HCT116 (cell line): ENCODE measurements at regions not wholly inside any gene's neighbourhood (a gene's known extent, or its start where the extent isn't known, plus 50 kb on each side); places are given as distances from the start of the nearest gene placed in this dataset.

ENCODE experiments used
- ATAC-seq: fragments of 200-7000 bp; cut with Tn5 transposase; 2 replicates; pipeline ENCODE4 v1.9.1; 2020; ENCODE audit warnings: mild to moderate bottlenecking, moderate library complexity
- BruUV-seq: library from RNA; stranded (reverse); fragments of 400-500 nt; replicated peaks from 2 replicates; lab custom pipeline; 2021; lab: Mats Ljungman, UMichigan
- CTCF ChIA-PET: fragments of 300-600 bp; sonication (Branson Sonifier 250); formaldehyde crosslinking; loops from one replicate; lab custom pipeline; 2021; ENCODE audit warnings: antibody characterized with exemption; lab: Charles Lee
- POLR2A ChIA-PET: fragments of 300-600, 350-600 bp; sonication (Branson Sonifier 250); formaldehyde crosslinking; loops from one replicate; lab custom pipeline; 2021; ENCODE audit warnings: antibody characterized with exemption; lab: Charles Lee
- RAD21 ChIA-PET, 2 experiments: fragments of 300-600 bp; sonication (Branson Sonifier 250); formaldehyde crosslinking; loops; one replicate each; lab custom pipeline; 2023; ENCODE audit warnings: low total read pairs in 2 of 2; ENCODE audit not compliant: uncharacterized antibody in 2 of 2, unreplicated experiment in 2 of 2, low non-redundant PET in 1 of 2; lab: Charles Lee
- DNase-seq: peaks from one replicate; pipeline ENCODE4 v3.0.0-alpha.2; 2010; ENCODE audit warnings: low read depth, low spot score
- H2AFZ ChIP-seq: fragments of 200-600 bp; shearing (Covaris generic), sonication (generic); 2 replicates; pipeline ENCODE4 v1.6.1; 2017; ENCODE audit warnings: low read depth, mixed run types, mixed read lengths, antibody characterized with exemption, low read length; ENCODE audit not compliant: poor library complexity, severe bottlenecking
- H3K27ac ChIP-seq: 2 replicates; pipeline ENCODE4 v1.5.1; 2012; ENCODE audit warnings: low read depth, low read length
- H3K27me3 ChIP-seq: fragments of 200-600 bp; sonication (generic); 2 replicates; pipeline ENCODE4 v1.6.1; 2016; ENCODE audit warnings: mixed run types, low read length, mixed read lengths; ENCODE audit not compliant: insufficient read depth
- H3K36me3 ChIP-seq, 2 experiments: fragments of 200-500 bp in 1 of 2; fragments of 200-600 bp in 1 of 2; sonication (Bioruptor generic) in 1 of 2; sonication (generic) in 1 of 2; 2 replicates each; pipeline versions ENCODE4 v1.5.1 to v1.6.1; 2014 to 2016; ENCODE audit warnings: low read length in 2 of 2, inconsistent platforms in 1 of 2, mixed read lengths in 1 of 2, mixed run types in 1 of 2; ENCODE audit not compliant: insufficient read depth in 2 of 2, control insufficient read depth in 1 of 2
- H3K4me1 ChIP-seq, 2 experiments: fragments of 200-600 bp in 1 of 2; sonication (generic) in 1 of 2; 2 replicates each; pipeline versions ENCODE4 v1.5.1 to v1.6.1; 2012 to 2017; ENCODE audit warnings: low read length in 2 of 2, inconsistent platforms in 1 of 2, mild to moderate bottlenecking in 1 of 2, mixed read lengths in 1 of 2, mixed run types in 1 of 2, moderate library complexity in 1 of 2; ENCODE audit not compliant: insufficient read depth in 2 of 2, control insufficient read depth in 1 of 2
- H3K4me2 ChIP-seq: fragments of 200-600 bp; sonication (generic); 2 replicates; pipeline ENCODE4 v1.6.1; 2017; ENCODE audit warnings: mixed run types, low read length, mixed read lengths
- H3K4me3 ChIP-seq, 2 experiments: fragments of 200-600 bp in 1 of 2; sonication (generic) in 1 of 2; replicated peaks in 1 of 2; 2 replicates each; pipeline ENCODE4 v1.5.1; 2011 to 2016; ENCODE audit warnings: low read length in 2 of 2, control low read depth in 1 of 2, low read depth in 1 of 2, mild to moderate bottlenecking in 1 of 2, mixed read lengths in 1 of 2, mixed run types in 1 of 2
- H3K79me2 ChIP-seq: fragments of 200-600 bp; sonication (generic); 2 replicates; pipeline ENCODE4 v1.6.1; 2017; ENCODE audit warnings: mild to moderate bottlenecking, mixed run types, low read length, moderate library complexity, mixed read lengths; ENCODE audit not compliant: insufficient read depth
- H3K9ac ChIP-seq: fragments of 200-600 bp; sonication (generic); 2 replicates; pipeline ENCODE4 v1.6.1; 2016; ENCODE audit warnings: low read length, mixed read lengths
- H3K9me2 ChIP-seq: fragments of 200-600 bp; sonication (generic), shearing (Covaris generic); 2 replicates; pipeline ENCODE4 v1.6.1; 2017; ENCODE audit warnings: mixed run types, mild to moderate bottlenecking, moderate library complexity; ENCODE audit not compliant: insufficient read depth
- H3K9me3 ChIP-seq, 2 experiments: fragments of 200-500 bp in 1 of 2; fragments of 200-600 bp in 1 of 2; sonication (Bioruptor generic) in 1 of 2; sonication (generic) in 1 of 2; 2 replicates each; pipeline ENCODE4 v1.6.1; 2014 to 2017; ENCODE audit warnings: low read length in 2 of 2, mixed read lengths in 2 of 2, inconsistent platforms in 1 of 2, low read depth in 1 of 2, mild to moderate bottlenecking in 1 of 2, mixed run types in 1 of 2, moderate library complexity in 1 of 2; ENCODE audit not compliant: control insufficient read depth in 1 of 2, insufficient read depth in 1 of 2
- H4K20me1 ChIP-seq: fragments of 200-600 bp; sonication (generic), shearing (Covaris generic); 2 replicates; pipeline ENCODE4 v1.6.1; 2017; ENCODE audit warnings: mixed run types, mild to moderate bottlenecking, moderate library complexity; ENCODE audit not compliant: insufficient read depth
- CBX3 ChIP-seq: IDR thresholded peaks from 2 replicates; pipeline ENCODE4 v1.6.1; 2012; ENCODE audit warnings: low read depth
- CEBPB ChIP-seq: IDR thresholded peaks from 2 replicates; pipeline ENCODE4 v1.6.1; 2012; ENCODE audit warnings: low read depth
- EGR1 ChIP-seq: IDR thresholded peaks from 2 replicates; pipeline ENCODE4 v1.6.1; 2012; ENCODE audit warnings: low read depth
- ELF1 ChIP-seq: IDR thresholded peaks from 2 replicates; pipeline ENCODE4 v1.6.1; 2012; ENCODE audit warnings: low read depth, borderline replicate concordance
- EZH2 ChIP-seq: fragments of 200-600 bp; sonication (generic); IDR thresholded peaks from 2 replicates; pipeline ENCODE4 v1.6.1; 2017; ENCODE audit warnings: antibody characterized with exemption, mixed run types
- FOSL1 ChIP-seq: IDR thresholded peaks from 2 replicates; pipeline ENCODE4 v1.6.1; 2012; ENCODE audit warnings: low read depth
- JUND ChIP-seq: IDR thresholded peaks from 2 replicates; pipeline ENCODE4 v1.6.1; 2012
- POLR2A ChIP-seq: IDR thresholded peaks from 2 replicates; pipeline ENCODE4 v1.7.0; 2011; ENCODE audit warnings: borderline replicate concordance; ENCODE audit not compliant: insufficient read depth, insufficient read length; ENCODE audit errors: extremely low read depth
- POLR2AphosphoS5 ChIP-seq: IDR thresholded peaks from 2 replicates; pipeline ENCODE4 v1.6.1; 2011; ENCODE audit warnings: mild to moderate bottlenecking, low read depth, low read length, moderate library complexity
- RAD21 ChIP-seq: IDR thresholded peaks from 2 replicates; pipeline ENCODE4 v1.6.1; 2012; ENCODE audit warnings: low read depth, mild to moderate bottlenecking
- SIN3A ChIP-seq: IDR thresholded peaks from 2 replicates; pipeline ENCODE4 v1.6.1; 2012; ENCODE audit warnings: low read depth
- SP1 ChIP-seq: IDR thresholded peaks from 2 replicates; pipeline ENCODE4 v1.6.1; 2012; ENCODE audit warnings: low read depth
- YY1 ChIP-seq: IDR thresholded peaks from 2 replicates; pipeline ENCODE4 v1.6.1; 2011; ENCODE audit warnings: low read length, low read depth, moderate library complexity, mild to moderate bottlenecking; ENCODE audit not compliant: insufficient replicate concordance; ENCODE audit errors: extremely low read depth
- ZFX ChIP-seq: fragments of 450-650 bp; IDR thresholded peaks from 2 replicates; pipeline ENCODE4 v1.6.1; 2017
- ZNF274 ChIP-seq: fragments of 200-500 bp; sonication (Bioruptor generic); IDR thresholded peaks from 2 replicates; pipeline ENCODE4 v1.6.1; 2014; ENCODE audit warnings: mild to moderate bottlenecking, low read depth, low read length, inconsistent platforms
- intact Hi-C: fragments of 100-400 bp; cut with micrococcal nuclease; formaldehyde crosslinking; loops from 2 replicates; pipeline ENCODE4 v1.10.0; 2022
- TF ChIP-seq, protein P1 (sequence below): IDR thresholded peaks from 2 replicates; pipeline ENCODE4 v1.6.1; 2012
- TF ChIP-seq, protein P2 (sequence below), 3 experiments: fragments of 200-600 bp in 1 of 3; sonication (generic) in 1 of 3; IDR thresholded peaks in 2 of 3; conservative IDR thresholded peaks in 1 of 3; 2 replicates each; pipeline ENCODE4 v1.5.1; 2012 to 2017; ENCODE audit warnings: low read depth in 2 of 3, low read length in 2 of 3, antibody characterized with exemption in 1 of 3, borderline replicate concordance in 1 of 3, control low read depth in 1 of 3, mild to moderate bottlenecking in 1 of 3, mixed read lengths in 1 of 3, mixed run types in 1 of 3, moderate library complexity in 1 of 3; ENCODE audit not compliant: insufficient read depth in 1 of 3
- TF ChIP-seq, protein P3 (sequence below): IDR thresholded peaks from 2 replicates; pipeline ENCODE4 v1.6.1; 2011; ENCODE audit warnings: mild to moderate bottlenecking, low read length, moderate library complexity; ENCODE audit not compliant: insufficient replicate concordance; ENCODE audit errors: extremely low read depth
- TF ChIP-seq, protein P4 (sequence below): IDR thresholded peaks from 2 replicates; pipeline ENCODE4 v1.6.1; 2012; ENCODE audit warnings: low read depth
- TF ChIP-seq, protein P5 (sequence below): IDR thresholded peaks from 2 replicates; pipeline ENCODE4 v1.6.1; 2012

DNA sequence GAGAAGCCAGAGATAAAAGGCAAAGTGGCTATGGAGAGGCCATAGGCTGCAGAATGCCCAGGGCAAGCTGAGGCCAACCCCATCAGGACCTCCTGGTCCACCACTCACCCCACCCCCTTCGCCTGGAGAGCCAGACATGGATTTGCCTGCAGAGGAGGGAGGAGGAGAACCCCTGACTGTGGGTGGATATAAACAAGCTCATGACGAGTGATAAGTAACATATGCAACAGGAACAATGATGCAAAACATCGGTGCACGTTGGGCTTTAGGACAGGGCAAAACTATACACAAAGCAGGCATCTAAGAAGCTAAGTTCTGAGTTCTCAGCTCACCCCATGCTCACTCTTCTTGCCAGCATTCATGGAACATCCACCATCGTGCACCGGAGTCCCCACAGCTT lies 150.3 kb downstream of the ETS2 start:
- Histone ChIP-seq H2AFZ (no peak overlapping the region), H3K27me3 (no peaks in the 10 kb centered on the region), H3K9me2 (no peaks in the 10 kb centered on the region), H3K4me1 (0 out of 4 replicates have a peak, but pooled peaks cover 0 to 4% of the 10 kb centered on the region in 2 experiments), H3K4me3 (no peak overlapping the region), H3K27ac (no peak overlapping the region), H4K20me1 (no peaks in the 10 kb centered on the region), H3K79me2 (no peaks in the 10 kb centered on the region), H3K36me3 (no peaks in the 10 kb centered on the region), H3K4me2 (no peak overlapping the region), H3K9ac (no peak overlapping the region), H3K9me3 (no peaks in the 10 kb centered on the region)
- intact Hi-C loops = no loop called here
- ChIA-PET CTCF (no interaction called here), RAD21 (no interaction called here), POLR2A (no interaction called here)
- ATAC-seq (no peak), DNase-seq (no peak)
- TF ChIP-seq ELF1 (no peak), FOSL1 (no peak), EZH2 (no peak), CEBPB (no peak), ZFX (no peak), SIN3A (no peak), YY1 (no peak), POLR2A (no peak), SP1 (no peak), ZNF274 (no peak), RAD21 (no peak), EGR1 (no peak), CBX3 (no peak), JUND (no peak), POLR2AphosphoS5 (no peak)
- TF ChIP-seq, protein P1, sequence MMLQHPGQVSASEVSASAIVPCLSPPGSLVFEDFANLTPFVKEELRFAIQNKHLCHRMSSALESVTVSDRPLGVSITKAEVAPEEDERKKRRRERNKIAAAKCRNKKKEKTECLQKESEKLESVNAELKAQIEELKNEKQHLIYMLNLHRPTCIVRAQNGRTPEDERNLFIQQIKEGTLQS = no peak
- TF ChIP-seq, protein P2, sequence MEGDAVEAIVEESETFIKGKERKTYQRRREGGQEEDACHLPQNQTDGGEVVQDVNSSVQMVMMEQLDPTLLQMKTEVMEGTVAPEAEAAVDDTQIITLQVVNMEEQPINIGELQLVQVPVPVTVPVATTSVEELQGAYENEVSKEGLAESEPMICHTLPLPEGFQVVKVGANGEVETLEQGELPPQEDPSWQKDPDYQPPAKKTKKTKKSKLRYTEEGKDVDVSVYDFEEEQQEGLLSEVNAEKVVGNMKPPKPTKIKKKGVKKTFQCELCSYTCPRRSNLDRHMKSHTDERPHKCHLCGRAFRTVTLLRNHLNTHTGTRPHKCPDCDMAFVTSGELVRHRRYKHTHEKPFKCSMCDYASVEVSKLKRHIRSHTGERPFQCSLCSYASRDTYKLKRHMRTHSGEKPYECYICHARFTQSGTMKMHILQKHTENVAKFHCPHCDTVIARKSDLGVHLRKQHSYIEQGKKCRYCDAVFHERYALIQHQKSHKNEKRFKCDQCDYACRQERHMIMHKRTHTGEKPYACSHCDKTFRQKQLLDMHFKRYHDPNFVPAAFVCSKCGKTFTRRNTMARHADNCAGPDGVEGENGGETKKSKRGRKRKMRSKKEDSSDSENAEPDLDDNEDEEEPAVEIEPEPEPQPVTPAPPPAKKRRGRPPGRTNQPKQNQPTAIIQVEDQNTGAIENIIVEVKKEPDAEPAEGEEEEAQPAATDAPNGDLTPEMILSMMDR (IDR thresholded peaks at IDR 0.05 in 2 of 3, conservative IDR thresholded peaks at IDR 0.05 in 1 of 3; ENCODE audit: borderline replicate concordance in 1 of 3, insufficient read depth in 1 of 3, low read depth in 2 of 3, low read length in 2 of 3) = no peak
- TF ChIP-seq, protein P3, sequence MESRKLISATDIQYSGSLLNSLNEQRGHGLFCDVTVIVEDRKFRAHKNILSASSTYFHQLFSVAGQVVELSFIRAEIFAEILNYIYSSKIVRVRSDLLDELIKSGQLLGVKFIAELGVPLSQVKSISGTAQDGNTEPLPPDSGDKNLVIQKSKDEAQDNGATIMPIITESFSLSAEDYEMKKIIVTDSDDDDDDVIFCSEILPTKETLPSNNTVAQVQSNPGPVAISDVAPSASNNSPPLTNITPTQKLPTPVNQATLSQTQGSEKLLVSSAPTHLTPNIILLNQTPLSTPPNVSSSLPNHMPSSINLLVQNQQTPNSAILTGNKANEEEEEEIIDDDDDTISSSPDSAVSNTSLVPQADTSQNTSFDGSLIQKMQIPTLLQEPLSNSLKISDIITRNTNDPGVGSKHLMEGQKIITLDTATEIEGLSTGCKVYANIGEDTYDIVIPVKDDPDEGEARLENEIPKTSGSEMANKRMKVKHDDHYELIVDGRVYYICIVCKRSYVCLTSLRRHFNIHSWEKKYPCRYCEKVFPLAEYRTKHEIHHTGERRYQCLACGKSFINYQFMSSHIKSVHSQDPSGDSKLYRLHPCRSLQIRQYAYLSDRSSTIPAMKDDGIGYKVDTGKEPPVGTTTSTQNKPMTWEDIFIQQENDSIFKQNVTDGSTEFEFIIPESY = no peak
- TF ChIP-seq, protein P4, sequence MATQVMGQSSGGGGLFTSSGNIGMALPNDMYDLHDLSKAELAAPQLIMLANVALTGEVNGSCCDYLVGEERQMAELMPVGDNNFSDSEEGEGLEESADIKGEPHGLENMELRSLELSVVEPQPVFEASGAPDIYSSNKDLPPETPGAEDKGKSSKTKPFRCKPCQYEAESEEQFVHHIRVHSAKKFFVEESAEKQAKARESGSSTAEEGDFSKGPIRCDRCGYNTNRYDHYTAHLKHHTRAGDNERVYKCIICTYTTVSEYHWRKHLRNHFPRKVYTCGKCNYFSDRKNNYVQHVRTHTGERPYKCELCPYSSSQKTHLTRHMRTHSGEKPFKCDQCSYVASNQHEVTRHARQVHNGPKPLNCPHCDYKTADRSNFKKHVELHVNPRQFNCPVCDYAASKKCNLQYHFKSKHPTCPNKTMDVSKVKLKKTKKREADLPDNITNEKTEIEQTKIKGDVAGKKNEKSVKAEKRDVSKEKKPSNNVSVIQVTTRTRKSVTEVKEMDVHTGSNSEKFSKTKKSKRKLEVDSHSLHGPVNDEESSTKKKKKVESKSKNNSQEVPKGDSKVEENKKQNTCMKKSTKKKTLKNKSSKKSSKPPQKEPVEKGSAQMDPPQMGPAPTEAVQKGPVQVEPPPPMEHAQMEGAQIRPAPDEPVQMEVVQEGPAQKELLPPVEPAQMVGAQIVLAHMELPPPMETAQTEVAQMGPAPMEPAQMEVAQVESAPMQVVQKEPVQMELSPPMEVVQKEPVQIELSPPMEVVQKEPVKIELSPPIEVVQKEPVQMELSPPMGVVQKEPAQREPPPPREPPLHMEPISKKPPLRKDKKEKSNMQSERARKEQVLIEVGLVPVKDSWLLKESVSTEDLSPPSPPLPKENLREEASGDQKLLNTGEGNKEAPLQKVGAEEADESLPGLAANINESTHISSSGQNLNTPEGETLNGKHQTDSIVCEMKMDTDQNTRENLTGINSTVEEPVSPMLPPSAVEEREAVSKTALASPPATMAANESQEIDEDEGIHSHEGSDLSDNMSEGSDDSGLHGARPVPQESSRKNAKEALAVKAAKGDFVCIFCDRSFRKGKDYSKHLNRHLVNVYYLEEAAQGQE = no peak
- TF ChIP-seq, protein P5, sequence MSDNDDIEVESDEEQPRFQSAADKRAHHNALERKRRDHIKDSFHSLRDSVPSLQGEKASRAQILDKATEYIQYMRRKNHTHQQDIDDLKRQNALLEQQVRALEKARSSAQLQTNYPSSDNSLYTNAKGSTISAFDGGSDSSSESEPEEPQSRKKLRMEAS = no peak
- BruUV-seq = no TSS peak
